Natural killer cell (primary cell): ENCODE measurements at regions not wholly inside any gene's neighbourhood (a gene's known extent, or its start where the extent isn't known, plus 50 kb on each side); places are given as distances from the start of the nearest gene placed in this dataset.

Experiments used
- ATAC-seq, 3 donors: fragments of 150-1000 bp in 2 of 3; fragments of 200-7000 bp in 1 of 3; cut with Tn5 transposase; 1 replicate in 1 of 3; 2 replicates in 2 of 3; pipeline ENCODE4 v1.10.0; 2021; ENCODE audit warnings: mild to moderate bottlenecking in 2 of 3, moderate library complexity in 2 of 3
- DNase-seq, 2 donors: peaks; one replicate each; pipeline versions ENCODE4 v3.0.0 to v3.0.0-alpha.2; 2013 to 2021; ENCODE audit warnings: mixed read lengths in 1 of 2
- H3K27ac ChIP-seq: one replicate; pipeline ENCODE4 v1.5.1; 2013; ENCODE audit warnings: mild to moderate bottlenecking, low read length
- H3K27me3 ChIP-seq: one replicate; pipeline ENCODE4 v1.6.1; 2013; ENCODE audit warnings: low read length; ENCODE audit not compliant: control insufficient read depth, insufficient read depth
- H3K36me3 ChIP-seq: one replicate; pipeline ENCODE4 v1.6.1; 2013; ENCODE audit warnings: low read length; ENCODE audit not compliant: control insufficient read depth, insufficient read depth
- H3K4me1 ChIP-seq: one replicate; pipeline ENCODE4 v1.6.1; 2013; ENCODE audit warnings: low read length; ENCODE audit not compliant: control insufficient read depth, insufficient read depth
- H3K4me3 ChIP-seq: one replicate; pipeline ENCODE4 v1.5.1; 2013; ENCODE audit warnings: low read length
- H3K9me3 ChIP-seq: one replicate; pipeline ENCODE4 v1.6.1; 2013; ENCODE audit warnings: low read length; ENCODE audit not compliant: control insufficient read depth, insufficient read depth
- H3K27ac Mint-ChIP-seq, 2 donors: one replicate each; pipeline ENCODE4 v1.8.0; 2022; ENCODE audit warnings: mild to moderate bottlenecking in 2 of 2, mixed read lengths in 2 of 2, moderate library complexity in 1 of 2
- H3K27me3 Mint-ChIP-seq, 2 donors: one replicate each; pipeline ENCODE4 v1.8.0; 2022; ENCODE audit warnings: low read depth in 2 of 2, mixed read lengths in 2 of 2
- H3K36me3 Mint-ChIP-seq: one replicate; pipeline ENCODE4 v1.8.0; 2022; ENCODE audit warnings: mixed read lengths
- H3K4me1 Mint-ChIP-seq, 2 donors: one replicate each; pipeline ENCODE4 v1.8.0; 2022; ENCODE audit warnings: mixed read lengths in 2 of 2
- H3K4me3 Mint-ChIP-seq: one replicate; pipeline ENCODE4 v1.8.0; 2022; ENCODE audit warnings: mild to moderate bottlenecking, moderate library complexity, mixed read lengths
- H3K9me3 Mint-ChIP-seq, 2 donors: one replicate each; pipeline ENCODE4 v1.8.0; 2022; ENCODE audit warnings: mixed read lengths in 2 of 2
- CTCF ChIP-seq: fragments of 200-600 bp; IDR thresholded peaks from one replicate; pipeline ENCODE4 v1.8.0; 2022; ENCODE audit warnings: antibody characterized with exemption
- WGBS: methylation state at CpG from one replicate; pipeline ENCODE4 v1.1.7; 2013; ENCODE audit warnings: missing lambda C conversion rate; ENCODE audit not compliant: insufficient coverage; 5-methylcytosine and 5-hydroxymethylcytosine counted together
- intact Hi-C: fragments of 100-400 bp; cut with micrococcal nuclease; formaldehyde crosslinking; loops from one replicate; pipeline ENCODE4 v1.14.2; 2022

GRCh38 chr6:91874971-91875370, 1288.1 kb upstream of the MAP3K7 start:
- intact Hi-C loops, result no loop called here
- H3K4me3 Mint-ChIP-seq, result no peak overlapping the region
- no peak for TF ChIP-seq CTCF
- Histone ChIP-seq H3K4me3 (no peak overlapping the region), H3K36me3 (no peaks in the 10 kb centered on the region), H3K9me3 (no peaks in the 10 kb centered on the region), H3K27me3 (no peaks in the 10 kb centered on the region), H3K4me1 (no peaks in the 10 kb centered on the region), H3K27ac (no peak overlapping the region)
- no peaks in the 10 kb centered on the region for H3K27me3 Mint-ChIP-seq
- 88% methylated on average over 2 of the region's 3 CpGs for WGBS
- DNase-seq (no peak), ATAC-seq (no peak)
- peaks cover 5 to 16% of the 10 kb centered on the region in 2 donors for H3K9me3 Mint-ChIP-seq
- H3K4me1 Mint-ChIP-seq, result no peaks in the 10 kb centered on the region
- H3K36me3 Mint-ChIP-seq, result no peaks in the 10 kb centered on the region
- no peak overlapping the region for H3K27ac Mint-ChIP-seq

- intact Hi-C loops, result no loop called here
Measured at GRCh38 chr6:91868539-91869202, 1281.8 kb upstream of the MAP3K7 start.

GRCh38 chr6:91865889-91866288, 1279.0 kb upstream of the MAP3K7 start:
- Mint-ChIP-seq H3K27ac (no peak overlapping the region), H3K4me1 (no peaks in the 10 kb centered on the region), H3K4me3 (no peak overlapping the region), H3K27me3 (no peaks in the 10 kb centered on the region), H3K9me3 (peaks cover 6 to 22% of the 10 kb centered on the region in 2 donors), H3K36me3 (peaks cover 7% of the 10 kb centered on the region)
- WGBS, result 44% methylated on average over 3 of the region's 3 CpGs
- Histone ChIP-seq H3K4me3 (no peak overlapping the region), H3K4me1 (no peaks in the 10 kb centered on the region), H3K36me3 (no peaks in the 10 kb centered on the region), H3K27ac (no peak overlapping the region), H3K9me3 (peaks cover 3% of the 10 kb centered on the region), H3K27me3 (no peaks in the 10 kb centered on the region)
- no peak for TF ChIP-seq CTCF
- DNase-seq, result no peak
- no peak for ATAC-seq
- intact Hi-C loops, result no loop called here

More at GRCh38 chr6:91868539-91869202, 1281.8 kb upstream of the MAP3K7 start:
- WGBS, result 80% methylated on average over 7 of the region's 8 CpGs
- Histone ChIP-seq H3K27ac (no peak overlapping the region), H3K9me3 (peaks cover 3% of the 10 kb centered on the region), H3K4me1 (no peaks in the 10 kb centered on the region), H3K36me3 (no peaks in the 10 kb centered on the region), H3K27me3 (no peaks in the 10 kb centered on the region), H3K4me3 (no peak overlapping the region)
- Mint-ChIP-seq H3K27ac (no peak overlapping the region), H3K27me3 (no peaks in the 10 kb centered on the region), H3K9me3 (peaks cover 5 to 20% of the 10 kb centered on the region in 2 donors), H3K36me3 (peaks cover 7% of the 10 kb centered on the region), H3K4me3 (no peak overlapping the region), H3K4me1 (no peaks in the 10 kb centered on the region)
- ATAC-seq (no peak), DNase-seq (no peak)
- no peak for TF ChIP-seq CTCF

- intact Hi-C loops, result no loop called here
- no peak overlapping the region for H3K27ac ChIP-seq
- Mint-ChIP-seq H3K4me3 (no peak overlapping the region), H3K4me1 (no peaks in the 10 kb centered on the region), H3K36me3 (peaks cover 7% of the 10 kb centered on the region), H3K27ac (no peak overlapping the region), H3K9me3 (peaks cover 5 to 19% of the 10 kb centered on the region in 2 donors), H3K27me3 (no peaks in the 10 kb centered on the region)
- DNase-seq, result no peak
- H3K9me3 ChIP-seq, result peaks cover 3% of the 10 kb centered on the region
- no peak for ATAC-seq
- H3K4me1 ChIP-seq, result no peaks in the 10 kb centered on the region
- H3K4me3 ChIP-seq, result no peak overlapping the region
- WGBS, result 83% methylated on average over 2 of the region's 2 CpGs
- no peaks in the 10 kb centered on the region for H3K36me3 ChIP-seq
- TF ChIP-seq CTCF, result no peak
- H3K27me3 ChIP-seq, result no peaks in the 10 kb centered on the region
Measured at GRCh38 chr6:91864911-91865310, 1278.0 kb upstream of the MAP3K7 start.
